ENCODE measurements at regions not wholly inside any gene's neighbourhood (a gene's known extent, or its start where the extent isn't known, plus 50 kb on each side); places are given as distances from the start of the nearest gene placed in this dataset.

GRCh38 chr5:116372931-116373597, 201.6 kb downstream of the SEMA6A start:
- ATAC-seq (no peak), DNase-seq (no peak)
- no peak overlapping the region for H3K4me3 Mint-ChIP-seq
- H3K4me1 Mint-ChIP-seq (ENCODE audit: low read depth), result peaks cover 15% of the 10 kb centered on the region
- H3K36me3 Mint-ChIP-seq (ENCODE audit: insufficient read depth), result peaks cover 15% of the 10 kb centered on the region
- H3K9me3 Mint-ChIP-seq, result no peaks in the 10 kb centered on the region
- H3K27me3 Mint-ChIP-seq (ENCODE audit: low read depth), result no peaks in the 10 kb centered on the region

- no peaks in the 10 kb centered on the region for H3K9me3 Mint-ChIP-seq
- H3K4me1 Mint-ChIP-seq (ENCODE audit: low read depth), result peaks cover 15% of the 10 kb centered on the region
- H3K27me3 Mint-ChIP-seq (ENCODE audit: low read depth), result no peaks in the 10 kb centered on the region
- ATAC-seq, result no peak
- no peak for DNase-seq
- no peak overlapping the region for H3K4me3 Mint-ChIP-seq
- H3K36me3 Mint-ChIP-seq (ENCODE audit: insufficient read depth), result peaks cover 15% of the 10 kb centered on the region
Measured at GRCh38 chr5:116371935-116372334, 202.7 kb downstream of the SEMA6A start.

DNA sequence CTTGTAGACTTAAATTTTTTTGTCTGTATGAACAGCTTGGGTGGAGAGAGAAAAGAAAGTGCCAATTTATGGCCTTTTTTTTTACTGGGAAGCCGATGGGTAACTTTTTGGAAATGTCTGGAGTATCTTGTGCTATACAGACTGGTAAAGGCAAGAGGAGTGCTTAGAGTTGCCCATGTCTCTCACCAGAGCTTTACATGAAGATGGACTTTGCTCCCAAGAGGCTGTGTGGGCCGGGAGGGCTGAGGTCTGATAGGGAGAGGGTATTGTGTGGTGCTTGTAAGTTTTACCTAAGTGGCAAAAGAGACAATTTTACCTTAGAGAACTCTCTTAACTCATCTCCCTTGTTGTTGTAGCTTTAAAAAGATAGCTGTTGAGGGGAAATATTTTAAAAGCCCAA, 203.2 kb downstream of the SEMA6A start:
- ATAC-seq (no peak), DNase-seq (no peak)
- Mint-ChIP-seq H3K4me3 (no peak overlapping the region), H3K27me3 (ENCODE audit: low read depth) (no peaks in the 10 kb centered on the region), H3K36me3 (ENCODE audit: insufficient read depth) (peaks cover 9% of the 10 kb centered on the region), H3K4me1 (ENCODE audit: low read depth) (peaks cover 15% of the 10 kb centered on the region), H3K9me3 (no peaks in the 10 kb centered on the region)

DNA sequence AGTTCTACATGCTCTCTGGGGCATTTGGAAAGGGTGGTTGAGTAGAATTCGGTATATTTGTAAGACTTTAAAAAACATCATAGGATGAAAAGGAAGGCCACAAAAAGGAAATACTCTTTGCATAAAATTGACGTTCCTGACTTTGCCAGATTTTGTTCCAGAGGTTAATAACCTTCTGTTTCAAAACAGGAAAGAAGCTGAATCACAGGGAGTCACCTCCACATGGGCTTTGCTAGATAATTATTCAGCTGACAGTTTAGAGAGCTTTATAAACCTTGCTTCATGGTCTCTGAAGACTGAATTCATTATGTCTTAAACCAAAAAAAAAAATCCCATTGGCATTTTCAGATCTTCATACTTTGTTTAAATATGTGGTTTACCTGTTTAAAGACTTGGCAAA, 203.7 kb downstream of the SEMA6A start:
- Mint-ChIP-seq H3K4me3 (no peak overlapping the region), H3K36me3 (ENCODE audit: insufficient read depth) (peaks cover 7% of the 10 kb centered on the region), H3K4me1 (ENCODE audit: low read depth) (peaks cover 15% of the 10 kb centered on the region), H3K27me3 (ENCODE audit: low read depth) (no peaks in the 10 kb centered on the region), H3K9me3 (no peaks in the 10 kb centered on the region)
- DNase-seq (no peak), ATAC-seq (no peak)

- Mint-ChIP-seq H3K36me3 (ENCODE audit: insufficient read depth) (peaks cover 11% of the 10 kb centered on the region), H3K4me1 (ENCODE audit: low read depth) (peaks cover 15% of the 10 kb centered on the region), H3K4me3 (no peak overlapping the region), H3K27me3 (ENCODE audit: low read depth) (no peaks in the 10 kb centered on the region), H3K9me3 (no peaks in the 10 kb centered on the region)
- ATAC-seq, result no peak
- no peak for DNase-seq
Measured at GRCh38 chr5:116370149-116370548, 204.5 kb downstream of the SEMA6A start.

- H3K4me1 Mint-ChIP-seq (ENCODE audit: low read depth), result peaks cover 3% of the 10 kb centered on the region
Measured at GRCh38 chr5:116365006-116365496, 209.6 kb downstream of the SEMA6A start.

GRCh38 chr5:116363780-116364179, 210.8 kb downstream of the SEMA6A start:
- no peak for DNase-seq
- peaks cover 25% of the 10 kb centered on the region for H3K36me3 Mint-ChIP-seq (ENCODE audit: insufficient read depth)
- H3K4me3 Mint-ChIP-seq, result no peak overlapping the region
- no peak for ATAC-seq
- H3K4me1 Mint-ChIP-seq (ENCODE audit: low read depth), result no peaks in the 10 kb centered on the region
- H3K27me3 Mint-ChIP-seq (ENCODE audit: low read depth), result no peaks in the 10 kb centered on the region
- no peaks in the 10 kb centered on the region for H3K9me3 Mint-ChIP-seq

More at GRCh38 chr5:116365006-116365496, 209.6 kb downstream of the SEMA6A start:
- DNase-seq (no peak), ATAC-seq (no peak)
- Mint-ChIP-seq H3K27me3 (ENCODE audit: low read depth) (no peaks in the 10 kb centered on the region), H3K36me3 (ENCODE audit: insufficient read depth) (peaks cover 18% of the 10 kb centered on the region), H3K4me3 (no peak overlapping the region), H3K9me3 (no peaks in the 10 kb centered on the region)

- Mint-ChIP-seq H3K4me1 (ENCODE audit: low read depth) (no peaks in the 10 kb centered on the region), H3K27me3 (ENCODE audit: low read depth) (no peaks in the 10 kb centered on the region), H3K36me3 (ENCODE audit: insufficient read depth) (peaks cover 25% of the 10 kb centered on the region), H3K9me3 (no peaks in the 10 kb centered on the region), H3K4me3 (no peak overlapping the region)
- ATAC-seq, result no peak
- DNase-seq, result no peak
Measured at GRCh38 chr5:116361979-116362577, 212.5 kb downstream of the SEMA6A start.

DNA sequence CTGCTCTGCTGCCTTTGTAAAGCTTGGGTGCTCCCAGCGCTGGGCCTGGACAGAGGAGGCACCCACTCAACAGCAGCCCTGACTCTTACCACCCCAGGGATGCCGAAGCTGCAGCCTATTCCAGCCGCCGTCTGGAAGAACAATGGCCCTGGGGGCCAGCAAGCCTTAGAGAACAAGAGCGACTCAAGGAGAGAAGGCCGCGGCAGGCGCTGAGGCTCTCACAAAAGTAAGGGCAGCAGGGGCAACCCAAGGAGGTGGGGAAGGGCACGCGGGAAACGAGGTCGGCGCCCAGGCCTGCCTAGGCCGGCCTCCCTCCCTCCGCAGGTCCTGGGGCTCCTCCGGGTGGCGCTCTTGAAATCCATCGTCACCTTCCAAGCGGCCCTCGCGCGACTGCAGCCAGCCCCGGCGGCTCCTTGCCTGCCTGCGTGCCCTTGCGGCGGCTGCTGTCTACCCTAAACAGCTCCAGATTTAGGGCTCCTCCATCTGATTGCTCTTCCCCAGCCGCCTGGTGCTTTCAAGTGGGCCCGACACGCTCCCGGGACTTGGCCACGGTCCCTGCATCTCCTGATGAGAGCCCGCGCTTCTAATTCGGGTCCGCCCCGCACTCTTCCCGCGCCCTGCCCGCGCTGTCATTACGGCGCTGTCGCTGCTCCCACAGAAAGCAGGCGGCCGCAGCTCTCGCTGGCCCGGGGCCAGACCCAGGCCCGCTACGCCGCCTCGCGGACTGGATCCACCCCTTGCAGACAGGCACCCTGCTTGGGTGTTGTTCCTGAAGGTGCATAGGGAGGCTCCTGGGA, 213.3 kb downstream of the SEMA6A start:
- no peak for ATAC-seq

GRCh38 chr5:116360008-116360853, 214.4 kb downstream of the SEMA6A start:
- H3K4me1 Mint-ChIP-seq (ENCODE audit: low read depth), result no peaks in the 10 kb centered on the region
- ATAC-seq (no peak), DNase-seq (no peak)
- peaks cover 1% of the 10 kb centered on the region for H3K9me3 Mint-ChIP-seq
- no peaks in the 10 kb centered on the region for H3K27me3 Mint-ChIP-seq (ENCODE audit: low read depth)
- H3K36me3 Mint-ChIP-seq (ENCODE audit: insufficient read depth), result peaks cover 29% of the 10 kb centered on the region
- no peak overlapping the region for H3K4me3 Mint-ChIP-seq

More for the DNA sequence above, 213.3 kb downstream of the SEMA6A start:
- H3K9me3 Mint-ChIP-seq, result no peaks in the 10 kb centered on the region
- H3K27me3 Mint-ChIP-seq (ENCODE audit: low read depth), result no peaks in the 10 kb centered on the region
- H3K4me3 Mint-ChIP-seq, result no peak overlapping the region
- DNase-seq, result no peak
- H3K36me3 Mint-ChIP-seq (ENCODE audit: insufficient read depth), result peaks cover 25% of the 10 kb centered on the region
- H3K4me1 Mint-ChIP-seq (ENCODE audit: low read depth), result no peaks in the 10 kb centered on the region

GRCh38 chr5:116359592-116359991, 215.0 kb downstream of the SEMA6A start:
- Mint-ChIP-seq H3K4me1 (ENCODE audit: low read depth) (no peaks in the 10 kb centered on the region), H3K36me3 (ENCODE audit: insufficient read depth) (peaks cover 32% of the 10 kb centered on the region), H3K4me3 (no peak overlapping the region), H3K9me3 (peaks cover 6% of the 10 kb centered on the region), H3K27me3 (ENCODE audit: low read depth) (no peaks in the 10 kb centered on the region)
- ATAC-seq (no peak), DNase-seq (no peak)

DNA sequence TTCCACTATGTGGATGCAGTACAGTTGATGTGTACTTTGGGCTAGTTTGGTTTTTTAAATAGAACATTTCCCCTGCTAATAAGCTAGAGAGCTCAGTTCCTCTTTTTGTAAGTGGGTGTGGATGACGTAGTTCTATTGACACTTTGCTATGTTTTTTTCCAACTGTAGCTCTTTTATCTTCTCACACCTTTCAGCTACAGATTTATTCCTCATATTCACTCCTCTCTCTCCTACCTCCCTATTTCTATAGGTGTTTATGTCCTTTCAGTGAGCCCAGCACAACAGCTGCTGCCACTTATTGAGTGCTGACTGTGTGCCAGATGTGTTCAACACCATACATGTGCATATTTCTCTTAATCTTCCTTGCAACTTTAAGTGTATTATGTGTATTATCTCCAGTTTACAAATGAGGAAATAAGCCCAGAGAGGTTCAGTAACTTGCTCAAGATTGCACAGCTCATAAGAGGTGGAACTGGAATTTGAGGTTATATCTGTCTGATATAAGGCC, 215.7 kb downstream of the SEMA6A start:
- H3K36me3 Mint-ChIP-seq (ENCODE audit: insufficient read depth), result peaks cover 34% of the 10 kb centered on the region

DNA sequence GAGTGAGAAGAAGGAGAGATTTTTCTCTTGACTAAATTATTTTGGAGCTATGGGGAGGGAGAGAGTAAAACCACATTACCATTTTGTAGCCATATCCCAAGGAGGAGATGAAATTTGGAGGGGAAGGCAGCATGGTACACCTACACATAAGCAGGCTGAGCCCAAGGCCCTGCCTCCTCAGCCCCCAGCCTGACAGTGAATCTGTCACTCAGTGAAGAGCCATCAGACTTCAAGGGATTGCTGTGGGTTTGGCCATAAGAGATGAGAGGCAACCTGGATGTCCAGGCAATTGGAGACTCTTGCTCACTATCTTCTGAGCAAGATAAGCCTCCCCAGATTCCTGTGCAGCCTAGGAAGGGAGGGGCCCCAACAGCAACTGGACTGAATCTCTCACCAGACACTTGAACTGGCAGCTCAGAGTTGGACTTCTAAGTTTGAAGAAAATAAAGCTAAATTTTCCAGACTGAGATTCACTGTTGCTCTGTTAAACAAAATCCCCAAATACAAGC, 216.6 kb downstream of the SEMA6A start:
- Mint-ChIP-seq H3K27me3 (ENCODE audit: low read depth) (no peaks in the 10 kb centered on the region), H3K4me1 (ENCODE audit: low read depth) (no peaks in the 10 kb centered on the region), H3K4me3 (no peak overlapping the region), H3K36me3 (ENCODE audit: insufficient read depth) (peaks cover 40% of the 10 kb centered on the region), H3K9me3 (peaks cover 9% of the 10 kb centered on the region)
- DNase-seq (no peak), ATAC-seq (no peak)

More for the DNA sequence above, 215.7 kb downstream of the SEMA6A start:
- Mint-ChIP-seq H3K4me1 (ENCODE audit: low read depth) (no peaks in the 10 kb centered on the region), H3K9me3 (peaks cover 6% of the 10 kb centered on the region), H3K27me3 (ENCODE audit: low read depth) (no peaks in the 10 kb centered on the region), H3K4me3 (no peak overlapping the region)
- ATAC-seq (no peak), DNase-seq (no peak)
